H9 (cell line): ENCODE measurements at regions not wholly inside any gene's neighbourhood (a gene's known extent, or its start where the extent isn't known, plus 50 kb on each side); places are given as distances from the start of the nearest gene placed in this dataset.

Experiments
- DNase-seq: peaks from one replicate; pipeline ENCODE4 v3.0.0-alpha.2; 2017
- H2AFZ ChIP-seq: one replicate; pipeline ENCODE4 v1.6.1; 2013; ENCODE audit warnings: mild to moderate bottlenecking, low read length, control low read depth, moderate library complexity
- H2AK5ac ChIP-seq: 2 replicates; pipeline ENCODE4 v1.6.1; 2013; ENCODE audit warnings: low read length, control low read depth, mixed read lengths; ENCODE audit not compliant: insufficient read length
- H2BK120ac ChIP-seq: one replicate; pipeline ENCODE4 v1.6.1; 2013; ENCODE audit warnings: low read depth, mild to moderate bottlenecking, low read length, control low read depth, inconsistent platforms; ENCODE audit not compliant: poor library complexity, severe bottlenecking
- H2BK12ac ChIP-seq: 2 replicates; pipeline ENCODE4 v1.6.1; 2013; ENCODE audit warnings: low read length, control low read depth, mixed read lengths, low read depth; ENCODE audit not compliant: insufficient read length
- H2BK15ac ChIP-seq: 2 replicates; pipeline ENCODE4 v1.6.1; 2013; ENCODE audit warnings: low read depth, low read length, control low read depth
- H2BK20ac ChIP-seq: one replicate; pipeline ENCODE4 v1.6.1; 2013; ENCODE audit warnings: low read depth, mild to moderate bottlenecking, low read length, control low read depth, inconsistent platforms; ENCODE audit not compliant: poor library complexity, severe bottlenecking
- H2BK5ac ChIP-seq: 2 replicates; pipeline ENCODE4 v1.6.1; 2013; ENCODE audit warnings: low read length, control low read depth, mixed read lengths; ENCODE audit not compliant: insufficient read length
- H3K14ac ChIP-seq: 2 replicates; pipeline ENCODE4 v1.6.1; 2013; ENCODE audit warnings: low read length, control low read depth; ENCODE audit not compliant: insufficient read depth
- H3K18ac ChIP-seq: 2 replicates; pipeline ENCODE4 v1.6.1; 2013; ENCODE audit warnings: low read depth, mild to moderate bottlenecking, mixed read lengths, low read length, control low read depth; ENCODE audit not compliant: insufficient read length
- H3K23ac ChIP-seq: 2 replicates; pipeline ENCODE4 v1.6.1; 2013; ENCODE audit warnings: low read length, control low read depth, mixed read lengths, low read depth; ENCODE audit not compliant: insufficient read length
- H3K23me2 ChIP-seq: 2 replicates; pipeline ENCODE4 v1.6.1; 2013; ENCODE audit warnings: low read depth, mild to moderate bottlenecking, mixed read lengths, low read length, control low read depth; ENCODE audit not compliant: insufficient read length, poor library complexity, severe bottlenecking
- H3K27ac ChIP-seq: 2 replicates; pipeline ENCODE4 v1.5.1; 2013; ENCODE audit warnings: low read length, control low read depth, mixed read lengths, low read depth; ENCODE audit not compliant: insufficient read length
- H3K27me3 ChIP-seq: 2 replicates; pipeline ENCODE4 v1.6.1; 2013; ENCODE audit warnings: low read length, control low read depth, inconsistent platforms; ENCODE audit not compliant: insufficient read depth
- H3K4ac ChIP-seq: 2 replicates; pipeline ENCODE4 v1.6.1; 2013; ENCODE audit warnings: low read depth, mild to moderate bottlenecking, control low read depth, inconsistent platforms, low read length, moderate library complexity
- H3K4me1 ChIP-seq: 2 replicates; pipeline ENCODE4 v1.6.1; 2013; ENCODE audit warnings: low read length, control low read depth, inconsistent platforms; ENCODE audit not compliant: insufficient read depth
- H3K4me2 ChIP-seq: 2 replicates; pipeline ENCODE4 v1.6.1; 2013; ENCODE audit warnings: low read length, control low read depth, mixed read lengths; ENCODE audit not compliant: insufficient read length, insufficient read depth
- H3K56ac ChIP-seq: 2 replicates; pipeline ENCODE4 v1.6.1; 2013; ENCODE audit warnings: low read depth, mild to moderate bottlenecking, mixed read lengths, low read length, control low read depth; ENCODE audit not compliant: insufficient read length
- H3K79me1 ChIP-seq: 2 replicates; pipeline ENCODE4 v1.6.1; 2013; ENCODE audit warnings: low read depth, mild to moderate bottlenecking, moderate library complexity, low read length, control low read depth, inconsistent platforms; ENCODE audit not compliant: insufficient read depth, poor library complexity, severe bottlenecking
- H3K79me2 ChIP-seq: 2 replicates; pipeline ENCODE4 v1.6.1; 2013; ENCODE audit warnings: low read length, control low read depth, inconsistent platforms; ENCODE audit not compliant: insufficient read depth
- H3K9ac ChIP-seq: 2 replicates; pipeline ENCODE4 v1.6.1; 2013; ENCODE audit warnings: low read length, control low read depth, mixed read lengths; ENCODE audit not compliant: insufficient read length; ENCODE audit errors: extremely low read depth
- H3K9me3 ChIP-seq: one replicate; pipeline ENCODE4 v1.6.1; 2013; ENCODE audit warnings: low read depth, low read length, inconsistent platforms; ENCODE audit not compliant: control insufficient read depth
- H3T11ph ChIP-seq: one replicate; pipeline ENCODE4 v1.6.1; 2013; ENCODE audit warnings: mild to moderate bottlenecking, low read length, control low read depth, inconsistent platforms
- H4K20me1 ChIP-seq: one replicate; pipeline ENCODE4 v1.6.1; 2013; ENCODE audit not compliant: control insufficient read depth, insufficient read length, insufficient read depth
- H4K5ac ChIP-seq: 2 replicates; pipeline ENCODE4 v1.6.1; 2013; ENCODE audit warnings: low read depth, mild to moderate bottlenecking, mixed read lengths, low read length, control low read depth; ENCODE audit not compliant: insufficient read length
- H4K8ac ChIP-seq: replicated peaks from 2 replicates; pipeline ENCODE4 v1.6.1; 2013; ENCODE audit warnings: low read length, control low read depth, mixed read lengths, low read depth; ENCODE audit not compliant: insufficient read length
- H4K91ac ChIP-seq: 2 replicates; pipeline ENCODE4 v1.6.1; 2013; ENCODE audit warnings: low read depth, mild to moderate bottlenecking, moderate library complexity, mixed read lengths, low read length, control low read depth; ENCODE audit not compliant: insufficient read length
- H3K27ac Mint-ChIP-seq, 3 experiments: 2 replicates in 2 of 3; 3 replicates in 1 of 3; pipeline ENCODE4 v1.8.0; 2020 to 2021; ENCODE audit warnings: mixed read lengths in 3 of 3, mild to moderate bottlenecking in 1 of 3, moderate library complexity in 1 of 3
- H3K27me3 Mint-ChIP-seq: 2 replicates; pipeline ENCODE4 v1.8.0; 2021; ENCODE audit warnings: low read depth, mild to moderate bottlenecking, moderate library complexity, mixed read lengths
- H3K36me3 Mint-ChIP-seq, 3 experiments: 2 replicates in 2 of 3; 3 replicates in 1 of 3; pipeline ENCODE4 v1.8.0; 2020 to 2021; ENCODE audit warnings: low read depth in 3 of 3, mixed read lengths in 3 of 3; ENCODE audit not compliant: insufficient read depth in 1 of 3
- H3K4me1 Mint-ChIP-seq, 2 experiments: 2 replicates each; pipeline ENCODE4 v1.8.0; 2020; ENCODE audit warnings: mixed read lengths in 2 of 2
- H3K4me3 Mint-ChIP-seq, 2 experiments: 2 replicates in 1 of 2; 3 replicates in 1 of 2; pipeline ENCODE4 v1.8.0; 2020 to 2021; ENCODE audit warnings: mild to moderate bottlenecking in 2 of 2, mixed read lengths in 2 of 2, moderate library complexity in 1 of 2
- H3K9me3 Mint-ChIP-seq, 2 experiments: 2 replicates in 1 of 2; 3 replicates in 1 of 2; pipeline ENCODE4 v1.8.0; 2020; ENCODE audit warnings: mild to moderate bottlenecking in 2 of 2, mixed read lengths in 2 of 2, moderate library complexity in 1 of 2
- TF ChIP-seq, protein P1 (sequence below): fragments of 200-600 bp; sonication (generic); conservative IDR thresholded peaks from 3 replicates; pipeline ENCODE4 v1.8.0; 2021; ENCODE audit warnings: antibody characterized with exemption, mild to moderate bottlenecking

DNA sequence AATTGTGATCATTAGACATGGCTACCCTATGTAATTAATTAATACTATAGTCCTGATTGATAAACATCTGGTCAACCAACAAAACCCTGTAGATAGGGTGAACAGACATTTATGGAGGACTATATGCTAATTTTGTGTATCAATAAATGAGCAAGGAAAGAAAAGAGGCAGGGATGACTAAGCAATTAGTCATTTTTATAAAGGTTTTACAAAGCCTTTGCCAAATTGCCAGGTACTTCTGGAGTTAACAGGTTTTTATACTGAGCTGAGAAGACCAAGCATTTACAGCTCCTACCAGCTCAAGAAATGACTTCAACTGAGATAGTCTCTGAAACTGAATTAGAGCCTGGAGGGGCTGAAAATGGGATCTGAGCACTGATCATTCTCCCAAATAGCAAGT lies 186.8 kb upstream of the PRR20A start:
- no peak overlapping the region for H2BK12ac ChIP-seq
- no peaks in the 10 kb centered on the region for H3K79me1 ChIP-seq
- DNase-seq: no peak
- no peak overlapping the region for H3T11ph ChIP-seq
- no peaks in the 10 kb centered on the region for H3K9me3 ChIP-seq
- no peak overlapping the region for H3K23ac ChIP-seq
- H3K4me1 ChIP-seq: no peaks in the 10 kb centered on the region
- Mint-ChIP-seq H3K9me3 (no peaks in the 10 kb centered on the region), H3K36me3 (no peaks in the 10 kb centered on the region), H3K4me3 (no peak overlapping the region), H3K27me3 (no peaks in the 10 kb centered on the region), H3K27ac (no peak overlapping the region), H3K4me1 (no peaks in the 10 kb centered on the region)
- no peak overlapping the region for H3K14ac ChIP-seq
- H2BK5ac ChIP-seq: no peak overlapping the region
- no peak overlapping the region for H3K27ac ChIP-seq
- no peak overlapping the region for H4K5ac ChIP-seq
- no peaks in the 10 kb centered on the region for H3K27me3 ChIP-seq
- no peak overlapping the region for H2AFZ ChIP-seq
- no peak overlapping the region for H3K56ac ChIP-seq
- H3K4me2 ChIP-seq: no peak overlapping the region
- no peaks in the 10 kb centered on the region for H3K79me2 ChIP-seq
- H4K91ac ChIP-seq: no peak overlapping the region
- H3K23me2 ChIP-seq: no peaks in the 10 kb centered on the region
- no peak overlapping the region for H4K8ac ChIP-seq
- no peak overlapping the region for H2BK20ac ChIP-seq
- no peak overlapping the region for H2AK5ac ChIP-seq
- H2BK120ac ChIP-seq: no peak overlapping the region
- no peak overlapping the region for H3K9ac ChIP-seq
- no peak overlapping the region for H3K18ac ChIP-seq
- TF ChIP-seq, protein P1, sequence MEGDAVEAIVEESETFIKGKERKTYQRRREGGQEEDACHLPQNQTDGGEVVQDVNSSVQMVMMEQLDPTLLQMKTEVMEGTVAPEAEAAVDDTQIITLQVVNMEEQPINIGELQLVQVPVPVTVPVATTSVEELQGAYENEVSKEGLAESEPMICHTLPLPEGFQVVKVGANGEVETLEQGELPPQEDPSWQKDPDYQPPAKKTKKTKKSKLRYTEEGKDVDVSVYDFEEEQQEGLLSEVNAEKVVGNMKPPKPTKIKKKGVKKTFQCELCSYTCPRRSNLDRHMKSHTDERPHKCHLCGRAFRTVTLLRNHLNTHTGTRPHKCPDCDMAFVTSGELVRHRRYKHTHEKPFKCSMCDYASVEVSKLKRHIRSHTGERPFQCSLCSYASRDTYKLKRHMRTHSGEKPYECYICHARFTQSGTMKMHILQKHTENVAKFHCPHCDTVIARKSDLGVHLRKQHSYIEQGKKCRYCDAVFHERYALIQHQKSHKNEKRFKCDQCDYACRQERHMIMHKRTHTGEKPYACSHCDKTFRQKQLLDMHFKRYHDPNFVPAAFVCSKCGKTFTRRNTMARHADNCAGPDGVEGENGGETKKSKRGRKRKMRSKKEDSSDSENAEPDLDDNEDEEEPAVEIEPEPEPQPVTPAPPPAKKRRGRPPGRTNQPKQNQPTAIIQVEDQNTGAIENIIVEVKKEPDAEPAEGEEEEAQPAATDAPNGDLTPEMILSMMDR: no peak
- no peak overlapping the region for H3K4ac ChIP-seq
- no peak overlapping the region for H2BK15ac ChIP-seq
- H4K20me1 ChIP-seq: no peaks in the 10 kb centered on the region
